ENCODE measurements at regions not wholly inside any gene's neighbourhood (a gene's known extent, or its start where the extent isn't known, plus 50 kb on each side); places are given as distances from the start of the nearest gene placed in this dataset.

- Mint-ChIP-seq H3K27me3 (ENCODE audit: insufficient read depth, unreplicated experiment) (no peaks in the 10 kb centered on the region), H3K4me3 (ENCODE audit: unreplicated experiment) (no peak overlapping the region), H3K4me1 (ENCODE audit: insufficient read depth, unreplicated experiment) (no peaks in the 10 kb centered on the region), H3K36me3 (ENCODE audit: insufficient read depth, unreplicated experiment) (no peaks in the 10 kb centered on the region), H3K9me3 (ENCODE audit: unreplicated experiment) (no peaks in the 10 kb centered on the region), H3K27ac (ENCODE audit: low read depth, unreplicated experiment) (no peak overlapping the region)
- no peak for DNase-seq (ENCODE audit: unreplicated experiment)
- CTCF ChIA-PET = interaction anchor here (1.1 to 1.3 kb wide), 2 partner anchors 41 to 42 kb away, joined by 4 read pairs; no protein-coding TSS in a partner anchor
- POLR2A ChIA-PET = no interaction called here
- BruUV-seq (replicated peaks) = no TSS peak
- intact Hi-C loops (cut with micrococcal nuclease) = no loop called here
- no peak for TF ChIP-seq CTCF (IDR thresholded peaks at IDR 0.05; ENCODE audit: unreplicated experiment)
Measured at GRCh38 chr6:134840086-134840867, 109.6 kb downstream of the ALDH8A1 start.

DNA sequence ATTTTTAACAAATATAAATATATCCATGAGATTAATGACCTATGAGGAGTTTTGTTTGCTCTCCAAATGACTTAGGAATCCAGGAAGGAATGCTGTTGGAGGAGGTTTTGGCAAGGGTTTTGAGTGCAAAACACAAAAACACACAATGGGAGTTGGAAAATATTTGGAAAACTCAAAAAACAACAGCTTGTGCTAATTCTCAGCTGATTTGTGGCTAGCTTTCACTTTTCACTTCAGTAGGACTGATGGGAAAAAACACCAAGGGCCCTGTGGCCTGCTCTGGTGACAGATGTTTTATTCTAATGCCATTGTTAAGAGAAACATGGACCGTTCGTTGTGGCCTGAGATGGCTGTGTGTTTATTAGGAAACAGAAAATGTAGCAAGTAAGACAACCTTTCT lies 113.9 kb downstream of the ALDH8A1 start:
- POLR2A ChIA-PET = no interaction called here
- Mint-ChIP-seq H3K27me3 (ENCODE audit: insufficient read depth, unreplicated experiment) (no peaks in the 10 kb centered on the region), H3K4me3 (ENCODE audit: unreplicated experiment) (no peak overlapping the region), H3K36me3 (ENCODE audit: insufficient read depth, unreplicated experiment) (no peaks in the 10 kb centered on the region), H3K4me1 (ENCODE audit: insufficient read depth, unreplicated experiment) (no peaks in the 10 kb centered on the region), H3K9me3 (ENCODE audit: unreplicated experiment) (no peaks in the 10 kb centered on the region), H3K27ac (ENCODE audit: low read depth, unreplicated experiment) (no peak overlapping the region)
- BruUV-seq (replicated peaks) = no TSS peak
- intact Hi-C loops (cut with micrococcal nuclease) = no loop called here
- CTCF ChIA-PET = interaction anchor here (0.6 to 1.9 kb wide), 4 partner anchors 9 to 1940 kb away, joined by 3 to 7 read pairs (median 4); no protein-coding TSS in a partner anchor
- TF ChIP-seq CTCF (IDR thresholded peaks at IDR 0.05; ENCODE audit: unreplicated experiment) = no peak
- no peak for DNase-seq (ENCODE audit: unreplicated experiment)

- peaks cover 16% of the 10 kb centered on the region for H3K4me1 Mint-ChIP-seq (ENCODE audit: insufficient read depth, unreplicated experiment)
- intact Hi-C loops (cut with micrococcal nuclease) = no loop called here
- no peaks in the 10 kb centered on the region for H3K36me3 Mint-ChIP-seq (ENCODE audit: insufficient read depth, unreplicated experiment)
- H3K4me3 Mint-ChIP-seq (ENCODE audit: unreplicated experiment) = no peak overlapping the region
- TF ChIP-seq CTCF (IDR thresholded peaks at IDR 0.05; ENCODE audit: unreplicated experiment) = no peak
- BruUV-seq (replicated peaks) = no TSS peak
- no peaks in the 10 kb centered on the region for H3K9me3 Mint-ChIP-seq (ENCODE audit: unreplicated experiment)
- CTCF ChIA-PET = interaction anchor here (0.6 to 12.7 kb wide), 7 partner anchors 9 to 709 kb away, joined by 3 to 147 read pairs (median 3); no protein-coding TSS in a partner anchor
- no peaks in the 10 kb centered on the region for H3K27me3 Mint-ChIP-seq (ENCODE audit: insufficient read depth, unreplicated experiment)
- DNase-seq (ENCODE audit: unreplicated experiment) = no peak
- H3K27ac Mint-ChIP-seq (ENCODE audit: low read depth, unreplicated experiment) = no peak overlapping the region
- POLR2A ChIA-PET = interaction anchor here (0.6 to 2.0 kb wide), 2 partner anchors 52 to 440 kb away, joined by 3 to 5 read pairs; no protein-coding TSS in a partner anchor
Measured at GRCh38 chr6:134830940-134831339, 119.0 kb downstream of the ALDH8A1 start.

DNA sequence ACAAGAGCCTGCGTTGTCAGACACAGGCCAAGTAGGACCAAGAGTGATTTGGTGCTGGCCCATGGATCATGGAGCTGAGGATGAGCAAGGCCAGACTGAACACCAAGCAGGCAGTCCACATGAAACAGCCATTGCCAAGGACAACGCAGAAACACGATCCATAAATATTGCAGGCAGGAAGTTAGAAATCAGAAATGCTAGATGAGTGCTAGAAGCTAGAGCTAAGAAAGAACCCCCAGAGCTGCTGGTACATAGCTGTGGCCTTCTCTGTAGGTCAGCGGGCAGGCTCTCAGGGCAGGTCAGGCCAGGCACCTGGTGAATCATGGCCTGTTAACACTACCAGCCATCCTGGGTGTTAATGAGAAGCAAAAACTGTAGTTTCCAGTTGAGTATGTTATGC lies 119.7 kb downstream of the ALDH8A1 start:
- no peaks in the 10 kb centered on the region for H3K36me3 Mint-ChIP-seq (ENCODE audit: insufficient read depth, unreplicated experiment)
- BruUV-seq (replicated peaks) = no TSS peak
- intact Hi-C loops (cut with micrococcal nuclease) = no loop called here
- peaks cover 16% of the 10 kb centered on the region for H3K4me1 Mint-ChIP-seq (ENCODE audit: insufficient read depth, unreplicated experiment)
- H3K27me3 Mint-ChIP-seq (ENCODE audit: insufficient read depth, unreplicated experiment) = no peaks in the 10 kb centered on the region
- CTCF ChIA-PET = interaction anchor here (1.1 to 12.7 kb wide), 6 partner anchors 51 to 708 kb away, joined by 3 to 147 read pairs (median 3); no protein-coding TSS in a partner anchor
- no peak for TF ChIP-seq CTCF (IDR thresholded peaks at IDR 0.05; ENCODE audit: unreplicated experiment)
- no peak overlapping the region for H3K27ac Mint-ChIP-seq (ENCODE audit: low read depth, unreplicated experiment)
- POLR2A ChIA-PET = interaction anchor here (2.0 kb wide), 1 partner anchor 53 kb away, joined by 5 read pairs; no protein-coding TSS in a partner anchor
- H3K4me3 Mint-ChIP-seq (ENCODE audit: unreplicated experiment) = no peak overlapping the region
- DNase-seq (ENCODE audit: unreplicated experiment) = no peak
- H3K9me3 Mint-ChIP-seq (ENCODE audit: unreplicated experiment) = no peaks in the 10 kb centered on the region

Measured in MCF 10A (cell line).